ENCODE measurements at regions not wholly inside any gene's neighbourhood (a gene's known extent, or its start where the extent isn't known, plus 50 kb on each side); places are given as distances from the start of the nearest gene placed in this dataset.

DNA sequence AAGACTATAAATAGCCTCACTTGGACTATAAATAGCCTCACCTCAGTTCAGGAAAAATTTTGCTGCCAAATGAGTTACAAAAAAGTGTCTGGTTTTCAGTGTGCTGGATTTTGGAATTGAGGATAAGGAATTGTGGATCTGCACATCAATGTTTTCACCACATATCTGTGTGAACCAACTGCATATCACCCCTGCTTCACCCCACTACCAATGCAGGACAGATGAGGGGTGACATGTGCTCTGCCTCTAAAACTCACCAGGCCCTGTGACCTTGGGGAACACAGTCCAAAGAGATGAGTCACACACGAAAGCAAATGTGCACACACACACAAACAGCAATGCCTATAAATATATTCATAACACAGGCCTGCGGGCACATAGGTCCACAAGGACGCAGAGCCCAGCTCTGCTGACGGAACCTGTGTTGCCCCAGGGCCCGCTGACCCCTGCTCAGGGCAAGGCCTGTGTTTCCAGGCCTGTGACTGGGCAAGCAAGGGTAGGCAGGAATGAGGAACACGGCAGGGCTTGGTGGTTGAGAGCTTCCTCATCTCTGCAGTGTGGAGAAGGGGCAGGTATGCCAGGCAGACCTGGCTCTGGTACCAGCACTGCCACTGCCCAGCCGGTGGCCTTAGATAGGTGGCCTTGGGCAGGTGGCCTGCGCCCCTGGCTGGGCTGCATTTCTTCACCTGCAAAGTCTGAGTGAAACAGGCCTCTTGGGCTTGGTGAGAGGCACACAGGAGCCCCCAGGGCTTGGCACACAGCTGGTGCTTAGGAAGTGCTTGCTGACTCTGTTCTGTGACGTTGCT, 82.4 kb downstream of the ARL6IP4 start (continued):
- TF ChIP-seq, protein P1, sequence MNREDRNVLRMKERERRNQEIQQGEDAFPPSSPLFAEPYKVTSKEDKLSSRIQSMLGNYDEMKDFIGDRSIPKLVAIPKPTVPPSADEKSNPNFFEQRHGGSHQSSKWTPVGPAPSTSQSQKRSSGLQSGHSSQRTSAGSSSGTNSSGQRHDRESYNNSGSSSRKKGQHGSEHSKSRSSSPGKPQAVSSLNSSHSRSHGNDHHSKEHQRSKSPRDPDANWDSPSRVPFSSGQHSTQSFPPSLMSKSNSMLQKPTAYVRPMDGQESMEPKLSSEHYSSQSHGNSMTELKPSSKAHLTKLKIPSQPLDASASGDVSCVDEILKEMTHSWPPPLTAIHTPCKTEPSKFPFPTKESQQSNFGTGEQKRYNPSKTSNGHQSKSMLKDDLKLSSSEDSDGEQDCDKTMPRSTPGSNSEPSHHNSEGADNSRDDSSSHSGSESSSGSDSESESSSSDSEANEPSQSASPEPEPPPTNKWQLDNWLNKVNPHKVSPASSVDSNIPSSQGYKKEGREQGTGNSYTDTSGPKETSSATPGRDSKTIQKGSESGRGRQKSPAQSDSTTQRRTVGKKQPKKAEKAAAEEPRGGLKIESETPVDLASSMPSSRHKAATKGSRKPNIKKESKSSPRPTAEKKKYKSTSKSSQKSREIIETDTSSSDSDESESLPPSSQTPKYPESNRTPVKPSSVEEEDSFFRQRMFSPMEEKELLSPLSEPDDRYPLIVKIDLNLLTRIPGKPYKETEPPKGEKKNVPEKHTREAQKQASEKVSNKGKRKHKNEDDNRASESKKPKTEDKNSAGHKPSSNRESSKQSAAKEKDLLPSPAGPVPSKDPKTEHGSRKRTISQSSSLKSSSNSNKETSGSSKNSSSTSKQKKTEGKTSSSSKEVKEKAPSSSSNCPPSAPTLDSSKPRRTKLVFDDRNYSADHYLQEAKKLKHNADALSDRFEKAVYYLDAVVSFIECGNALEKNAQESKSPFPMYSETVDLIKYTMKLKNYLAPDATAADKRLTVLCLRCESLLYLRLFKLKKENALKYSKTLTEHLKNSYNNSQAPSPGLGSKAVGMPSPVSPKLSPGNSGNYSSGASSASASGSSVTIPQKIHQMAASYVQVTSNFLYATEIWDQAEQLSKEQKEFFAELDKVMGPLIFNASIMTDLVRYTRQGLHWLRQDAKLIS (CRISPR knock-in tag; IDR thresholded peaks at IDR 0.05), result no peak
- TF ChIP-seq NPAS2 (CRISPR knock-in tag; IDR thresholded peaks at IDR 0.05; ENCODE audit: borderline replicate concordance) (no peak), KMT2A (CRISPR knock-in tag; IDR thresholded peaks at IDR 0.05) (no peak; the same call in 1 of the 2 replicates), SRSF1 (optimal IDR thresholded peaks at IDR 0.05; ENCODE audit: low read depth, low read length) (no peak), PCBP1 (IDR thresholded peaks at IDR 0.05; ENCODE audit: borderline replicate concordance, low read depth, low read length) (no peak), JARID2 (CRISPR knock-in tag; IDR thresholded peaks at IDR 0.05; ENCODE audit: insufficient replicate concordance) (no peak), ZNF841 (CRISPR knock-in tag; IDR thresholded peaks at IDR 0.05; ENCODE audit: borderline replicate concordance) (no peak), ZNF563 (CRISPR knock-in tag; IDR thresholded peaks at IDR 0.05) (no peak), POLR2A (IDR thresholded peaks at IDR 0.05; ENCODE audit: insufficient read depth in 1 of 2, low read depth in 2 of 2, low read length in 2 of 2) (peak in 1 of 2 experiments; percentile 62; a peak in 1 of 4 replicates), ZNF761 (CRISPR knock-in tag; conservative IDR thresholded peaks at IDR 0.05) (no peak), EZH2 (conservative IDR thresholded peaks at IDR 0.05; ENCODE audit: low read depth, low read length) (no peak), POLR2G (IDR thresholded peaks at IDR 0.05; ENCODE audit: low read depth, low read length) (no peak)
- TF ChIP-seq, protein P2, sequence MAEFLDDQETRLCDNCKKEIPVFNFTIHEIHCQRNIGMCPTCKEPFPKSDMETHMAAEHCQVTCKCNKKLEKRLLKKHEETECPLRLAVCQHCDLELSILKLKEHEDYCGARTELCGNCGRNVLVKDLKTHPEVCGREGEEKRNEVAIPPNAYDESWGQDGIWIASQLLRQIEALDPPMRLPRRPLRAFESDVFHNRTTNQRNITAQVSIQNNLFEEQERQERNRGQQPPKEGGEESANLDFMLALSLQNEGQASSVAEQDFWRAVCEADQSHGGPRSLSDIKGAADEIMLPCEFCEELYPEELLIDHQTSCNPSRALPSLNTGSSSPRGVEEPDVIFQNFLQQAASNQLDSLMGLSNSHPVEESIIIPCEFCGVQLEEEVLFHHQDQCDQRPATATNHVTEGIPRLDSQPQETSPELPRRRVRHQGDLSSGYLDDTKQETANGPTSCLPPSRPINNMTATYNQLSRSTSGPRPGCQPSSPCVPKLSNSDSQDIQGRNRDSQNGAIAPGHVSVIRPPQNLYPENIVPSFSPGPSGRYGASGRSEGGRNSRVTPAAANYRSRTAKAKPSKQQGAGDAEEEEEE (CRISPR knock-in tag; IDR thresholded peaks at IDR 0.05; ENCODE audit: borderline replicate concordance), result no peak
- TF ChIP-seq, protein P3, sequence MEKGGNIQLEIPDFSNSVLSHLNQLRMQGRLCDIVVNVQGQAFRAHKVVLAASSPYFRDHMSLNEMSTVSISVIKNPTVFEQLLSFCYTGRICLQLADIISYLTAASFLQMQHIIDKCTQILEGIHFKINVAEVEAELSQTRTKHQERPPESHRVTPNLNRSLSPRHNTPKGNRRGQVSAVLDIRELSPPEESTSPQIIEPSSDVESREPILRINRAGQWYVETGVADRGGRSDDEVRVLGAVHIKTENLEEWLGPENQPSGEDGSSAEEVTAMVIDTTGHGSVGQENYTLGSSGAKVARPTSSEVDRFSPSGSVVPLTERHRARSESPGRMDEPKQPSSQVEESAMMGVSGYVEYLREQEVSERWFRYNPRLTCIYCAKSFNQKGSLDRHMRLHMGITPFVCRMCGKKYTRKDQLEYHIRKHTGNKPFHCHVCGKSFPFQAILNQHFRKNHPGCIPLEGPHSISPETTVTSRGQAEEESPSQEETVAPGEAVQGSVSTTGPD (CRISPR knock-in tag; IDR thresholded peaks at IDR 0.05), result no peak
- TF ChIP-seq, protein P4, sequence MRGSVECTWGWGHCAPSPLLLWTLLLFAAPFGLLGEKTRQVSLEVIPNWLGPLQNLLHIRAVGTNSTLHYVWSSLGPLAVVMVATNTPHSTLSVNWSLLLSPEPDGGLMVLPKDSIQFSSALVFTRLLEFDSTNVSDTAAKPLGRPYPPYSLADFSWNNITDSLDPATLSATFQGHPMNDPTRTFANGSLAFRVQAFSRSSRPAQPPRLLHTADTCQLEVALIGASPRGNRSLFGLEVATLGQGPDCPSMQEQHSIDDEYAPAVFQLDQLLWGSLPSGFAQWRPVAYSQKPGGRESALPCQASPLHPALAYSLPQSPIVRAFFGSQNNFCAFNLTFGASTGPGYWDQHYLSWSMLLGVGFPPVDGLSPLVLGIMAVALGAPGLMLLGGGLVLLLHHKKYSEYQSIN (CRISPR knock-in tag; IDR thresholded peaks at IDR 0.05; ENCODE audit: borderline replicate concordance), result no peak
- TF ChIP-seq, protein P5, sequence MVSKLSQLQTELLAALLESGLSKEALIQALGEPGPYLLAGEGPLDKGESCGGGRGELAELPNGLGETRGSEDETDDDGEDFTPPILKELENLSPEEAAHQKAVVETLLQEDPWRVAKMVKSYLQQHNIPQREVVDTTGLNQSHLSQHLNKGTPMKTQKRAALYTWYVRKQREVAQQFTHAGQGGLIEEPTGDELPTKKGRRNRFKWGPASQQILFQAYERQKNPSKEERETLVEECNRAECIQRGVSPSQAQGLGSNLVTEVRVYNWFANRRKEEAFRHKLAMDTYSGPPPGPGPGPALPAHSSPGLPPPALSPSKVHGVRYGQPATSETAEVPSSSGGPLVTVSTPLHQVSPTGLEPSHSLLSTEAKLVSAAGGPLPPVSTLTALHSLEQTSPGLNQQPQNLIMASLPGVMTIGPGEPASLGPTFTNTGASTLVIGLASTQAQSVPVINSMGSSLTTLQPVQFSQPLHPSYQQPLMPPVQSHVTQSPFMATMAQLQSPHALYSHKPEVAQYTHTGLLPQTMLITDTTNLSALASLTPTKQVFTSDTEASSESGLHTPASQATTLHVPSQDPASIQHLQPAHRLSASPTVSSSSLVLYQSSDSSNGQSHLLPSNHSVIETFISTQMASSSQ (IDR thresholded peaks at IDR 0.05; ENCODE audit: low read depth), result no peak
- TF ChIP-seq, protein P5 (CRISPR knock-in tag; IDR thresholded peaks at IDR 0.05; ENCODE audit: borderline replicate concordance), result no peak

Measured in HepG2 (cell line).